IMR-90 (cell line): ENCODE measurements at regions not wholly inside any gene's neighbourhood (a gene's known extent, or its start where the extent isn't known, plus 50 kb on each side); places are given as distances from the start of the nearest gene placed in this dataset.

Experiments
- ATAC-seq: fragments of 200-7000 bp; cut with Tn5 transposase; 2 replicates; pipeline ENCODE4 v1.9.1; 2020; ENCODE audit warnings: low read depth, mild to moderate bottlenecking, moderate library complexity
- BruUV-seq: library from RNA; stranded (reverse); fragments of 400-500 nt; replicated peaks from 2 replicates; lab custom pipeline; 2021; lab: Mats Ljungman, UMichigan
- CTCF ChIA-PET: fragments of 300-600 bp; formaldehyde crosslinking; extraction: SDS; loops from one replicate; lab custom pipeline; 2021; ENCODE audit warnings: antibody characterized with exemption; lab: Yijun Ruan, JAX
- POLR2A ChIA-PET: fragments of 300-600 bp; sonication (Branson Sonifier 250); formaldehyde crosslinking; loops from one replicate; lab custom pipeline; 2022; ENCODE audit warnings: antibody characterized with exemption; ENCODE audit not compliant: unreplicated experiment; lab: Charles Lee
- DNase-seq: peaks from one replicate; pipeline ENCODE4 v3.0.0; 2013
- H2AFZ ChIP-seq: replicated peaks from 2 replicates; pipeline ENCODE3; 2013; ENCODE audit warnings: low read length, mild to moderate bottlenecking; ENCODE audit not compliant: poor library complexity
- H2AK5ac ChIP-seq: 2 replicates; pipeline ENCODE4 v1.6.1; 2013; ENCODE audit warnings: low read depth, low read length, inconsistent platforms
- H2AK9ac ChIP-seq: replicated peaks from 2 replicates; pipeline ENCODE3; 2013; ENCODE audit warnings: mild to moderate bottlenecking, low read depth, low read length, moderate library complexity; ENCODE audit not compliant: poor library complexity
- H2BK120ac ChIP-seq: 2 replicates; pipeline ENCODE4 v1.6.1; 2013; ENCODE audit warnings: low read depth, low read length, inconsistent platforms
- H2BK15ac ChIP-seq: 3 replicates; pipeline ENCODE4 v1.6.1; 2013; ENCODE audit warnings: low read depth, low read length, inconsistent platforms
- H2BK20ac ChIP-seq: 2 replicates; pipeline ENCODE4 v1.6.1; 2013; ENCODE audit warnings: low read depth, mild to moderate bottlenecking, inconsistent platforms, low read length, moderate library complexity
- H2BK5ac ChIP-seq: 2 replicates; pipeline ENCODE4 v1.6.1; 2013; ENCODE audit warnings: mild to moderate bottlenecking, low read depth, low read length, inconsistent platforms; ENCODE audit not compliant: poor library complexity, severe bottlenecking
- H3K14ac ChIP-seq: replicated peaks from 2 replicates; pipeline ENCODE4 v1.6.1; 2013; ENCODE audit warnings: low read depth, low read length, inconsistent platforms
- H3K18ac ChIP-seq: 2 replicates; pipeline ENCODE4 v1.6.1; 2013; ENCODE audit warnings: low read depth, low read length, control low read depth
- H3K23ac ChIP-seq: 2 replicates; pipeline ENCODE4 v1.6.1; 2013; ENCODE audit warnings: low read depth, low read length, inconsistent platforms
- H3K27ac ChIP-seq: 2 replicates; pipeline ENCODE4 v1.5.1; 2013; ENCODE audit warnings: mild to moderate bottlenecking, control low read depth, low read length; ENCODE audit not compliant: insufficient read depth
- H3K27me3 ChIP-seq: 2 replicates; pipeline ENCODE4 v1.6.1; 2013; ENCODE audit warnings: low read length; ENCODE audit not compliant: control insufficient read depth, insufficient read depth
- H3K36me3 ChIP-seq: 2 replicates; pipeline ENCODE4 v1.6.1; 2013; ENCODE audit warnings: low read length, mixed read lengths; ENCODE audit not compliant: control insufficient read depth, insufficient read depth
- H3K4ac ChIP-seq: 2 replicates; pipeline ENCODE4 v1.6.1; 2013; ENCODE audit warnings: low read depth, low read length, inconsistent platforms
- H3K4me1 ChIP-seq: 2 replicates; pipeline ENCODE4 v1.6.1; 2013; ENCODE audit warnings: low read length, mixed read lengths; ENCODE audit not compliant: control insufficient read depth, insufficient read depth
- H3K4me2 ChIP-seq: 2 replicates; pipeline ENCODE4 v1.6.1; 2013; ENCODE audit warnings: low read depth, mild to moderate bottlenecking, control low read depth, low read length, moderate library complexity
- H3K4me3 ChIP-seq: 2 replicates; pipeline ENCODE4 v1.5.1; 2013; ENCODE audit warnings: low read depth, mild to moderate bottlenecking, control low read depth, low read length, moderate library complexity; ENCODE audit not compliant: insufficient read depth
- H3K56ac ChIP-seq: 2 replicates; pipeline ENCODE4 v1.6.1; 2013; ENCODE audit warnings: low read length, inconsistent platforms; ENCODE audit not compliant: insufficient read depth; ENCODE audit errors: extremely low read depth
- H3K79me1 ChIP-seq, 2 experiments: 2 replicates each; pipeline ENCODE4 v1.6.1; 2013; ENCODE audit warnings: low read length in 2 of 2, inconsistent platforms in 1 of 2, low read depth in 1 of 2
- H3K9ac ChIP-seq: 2 replicates; pipeline ENCODE4 v1.6.1; 2013; ENCODE audit warnings: low read depth, low read length, control low read depth
- H3K9me1 ChIP-seq: 2 replicates; pipeline ENCODE4 v1.6.1; 2013; ENCODE audit warnings: low read length, inconsistent platforms; ENCODE audit not compliant: insufficient read depth
- H3K9me3 ChIP-seq: 2 replicates; pipeline ENCODE4 v1.6.1; 2013; ENCODE audit warnings: low read length; ENCODE audit not compliant: control insufficient read depth, insufficient read depth
- H4K20me1 ChIP-seq: 2 replicates; pipeline ENCODE4 v1.6.1; 2013; ENCODE audit warnings: low read length, inconsistent platforms; ENCODE audit not compliant: insufficient read depth
- H4K5ac ChIP-seq: 2 replicates; pipeline ENCODE4 v1.6.1; 2013; ENCODE audit warnings: mild to moderate bottlenecking, low read depth, low read length, control low read depth
- H4K8ac ChIP-seq, 2 experiments: 2 replicates each; pipeline ENCODE4 v1.6.1; 2013; ENCODE audit warnings: low read depth in 2 of 2, low read length in 2 of 2, control low read depth in 1 of 2, inconsistent platforms in 1 of 2
- H4K91ac ChIP-seq: 2 replicates; pipeline ENCODE4 v1.6.1; 2013; ENCODE audit warnings: low read depth, low read length, inconsistent platforms; ENCODE audit not compliant: insufficient read depth
- CEBPB ChIP-seq: IDR thresholded peaks from 2 replicates; pipeline ENCODE4 v1.6.1; 2012; ENCODE audit warnings: low read depth, low read length, improper control_type of control experiment
- FOS ChIP-seq: fragments of 150-350 bp; IDR thresholded peaks from 2 replicates; pipeline ENCODE4 v1.6.1; 2016; ENCODE audit warnings: low read depth, low read length
- WGBS, 2 experiments: methylation state at CpG; one replicate each; pipeline versions ENCODE4 v1.1.5 to v1.1.7; 2013; ENCODE audit warnings: missing lambda C conversion rate in 2 of 2; ENCODE audit not compliant: insufficient read length in 1 of 2; ENCODE audit errors: extremely low coverage in 2 of 2; 5-methylcytosine and 5-hydroxymethylcytosine counted together
- dilution Hi-C: fragments of 300-500 bp; cut with HindIII; formaldehyde crosslinking; loops from one replicate; pipeline ENCODE4 v1.14.3; 2018; ENCODE audit warnings: low sequenced_read_pairs; ENCODE audit not compliant: unreplicated experiment
- in situ Hi-C: fragments of 300-500 bp; cut with MboI; formaldehyde crosslinking; loops from 3 replicates; pipeline ENCODE4 v1.14.3; 2019; ENCODE audit warnings: low sequenced_read_pairs, inconsistent platforms, mixed read lengths
- intact Hi-C: fragments of 100-400 bp; cut with micrococcal nuclease; formaldehyde crosslinking; loops from 2 replicates; pipeline ENCODE4 v1.10.0; 2022
- TF ChIP-seq, protein P1 (sequence below): fragments of 150-350 bp; IDR thresholded peaks from 2 replicates; pipeline ENCODE4 v1.6.1; 2017; ENCODE audit warnings: mild to moderate bottlenecking, antibody characterized with exemption, low read length, low read depth

- Histone ChIP-seq H4K91ac (no peak overlapping the region), H3K56ac (no peak overlapping the region), H2BK15ac (no peak overlapping the region), H3K79me1 (no peaks in the 10 kb centered on the region), H4K8ac (no peak overlapping the region), H2AK5ac (no peak overlapping the region), H4K5ac (no peak overlapping the region), H2BK120ac (no peak overlapping the region), H2BK5ac (no peak overlapping the region), H3K9me1 (no peaks in the 10 kb centered on the region), H3K9ac (no peak overlapping the region), H3K4me2 (no peak overlapping the region), H3K23ac (no peak overlapping the region), H3K4me1 (no peaks in the 10 kb centered on the region), H3K27ac (no peak overlapping the region), H2AK9ac (no peak overlapping the region), H3K27me3 (no peaks in the 10 kb centered on the region), H3K4me3 (no peak overlapping the region), H4K20me1 (no peaks in the 10 kb centered on the region), H3K14ac (no peak overlapping the region), H3K9me3 (peaks cover 6% of the 10 kb centered on the region), H3K4ac (no peak overlapping the region), H2BK20ac (no peak overlapping the region), H2AFZ (no peak overlapping the region), H3K18ac (no peak overlapping the region), H3K36me3 (no peaks in the 10 kb centered on the region)
- dilution Hi-C loops (no loop called here), in situ Hi-C loops (no loop called here), intact Hi-C loops (no loop called here)
- DNase-seq (no peak), ATAC-seq (no peak)
- TF ChIP-seq, protein P1, sequence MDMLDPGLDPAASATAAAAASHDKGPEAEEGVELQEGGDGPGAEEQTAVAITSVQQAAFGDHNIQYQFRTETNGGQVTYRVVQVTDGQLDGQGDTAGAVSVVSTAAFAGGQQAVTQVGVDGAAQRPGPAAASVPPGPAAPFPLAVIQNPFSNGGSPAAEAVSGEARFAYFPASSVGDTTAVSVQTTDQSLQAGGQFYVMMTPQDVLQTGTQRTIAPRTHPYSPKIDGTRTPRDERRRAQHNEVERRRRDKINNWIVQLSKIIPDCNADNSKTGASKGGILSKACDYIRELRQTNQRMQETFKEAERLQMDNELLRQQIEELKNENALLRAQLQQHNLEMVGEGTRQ, result no peak
- TF ChIP-seq CEBPB (no peak), FOS (no peak)
- CTCF ChIA-PET, result no interaction called here
- BruUV-seq, result no TSS peak
- WGBS, 2 experiments, result no CpG with 5 or more reads among the region's 3 CpGs
- POLR2A ChIA-PET, result no interaction called here
Observed at GRCh38 chr16:62909597-62909996, 873.4 kb upstream of the CDH8 start.
